Loucy (cell line): ENCODE measurements at regions not wholly inside any gene's neighbourhood (a gene's known extent, or its start where the extent isn't known, plus 50 kb on each side); places are given as distances from the start of the nearest gene placed in this dataset.

Source experiments
- H2AFZ ChIP-seq: fragments of 200-600 bp; sonication (generic); 2 replicates; pipeline ENCODE4 v1.6.0; 2016; ENCODE audit warnings: antibody characterized with exemption, mild to moderate bottlenecking, low read length, moderate library complexity
- H3F3A ChIP-seq: fragments of 200-600 bp; 2 replicates; pipeline ENCODE4 v1.6.0; 2016; ENCODE audit warnings: antibody characterized with exemption, low read depth, mild to moderate bottlenecking
- H3K27me3 ChIP-seq: fragments of 200-600 bp; sonication (generic); 2 replicates; pipeline ENCODE4 v1.6.1; 2014; ENCODE audit warnings: low read length, mild to moderate bottlenecking; ENCODE audit not compliant: insufficient read depth, poor library complexity, severe bottlenecking
- H3K36me3 ChIP-seq: fragments of 200-600 bp; sonication (generic); 2 replicates; pipeline ENCODE4 v1.6.1; 2016; ENCODE audit warnings: low read length; ENCODE audit not compliant: insufficient read depth
- H3K4me1 ChIP-seq: fragments of 200-600 bp; sonication (generic); 2 replicates; pipeline ENCODE4 v1.5.1; 2014; ENCODE audit warnings: low read length, mild to moderate bottlenecking; ENCODE audit not compliant: insufficient read depth, poor library complexity, severe bottlenecking
- H3K4me2 ChIP-seq: fragments of 200-600 bp; sonication (generic); 2 replicates; pipeline ENCODE4 v1.6.0; 2014; ENCODE audit warnings: antibody characterized with exemption, low read length, low read depth, mild to moderate bottlenecking; ENCODE audit not compliant: poor library complexity, severe bottlenecking
- H3K4me3 ChIP-seq: fragments of 200-600 bp; sonication (generic); 2 replicates; pipeline ENCODE4 v1.5.1; 2014; ENCODE audit warnings: low read length, mild to moderate bottlenecking, mixed read lengths; ENCODE audit not compliant: poor library complexity, severe bottlenecking
- H3K79me2 ChIP-seq: fragments of 200-600 bp; sonication (generic); 2 replicates; pipeline ENCODE4 v1.6.1; 2014; ENCODE audit warnings: low read length; ENCODE audit not compliant: insufficient read depth
- H3K9ac ChIP-seq: fragments of 200-600 bp; sonication (generic); 2 replicates; pipeline ENCODE4 v1.6.0; 2014; ENCODE audit warnings: mild to moderate bottlenecking, low read depth, low read length, moderate library complexity; ENCODE audit not compliant: poor library complexity, severe bottlenecking
- H3K9me2 ChIP-seq: fragments of 200-600 bp; sonication (generic); replicated peaks from 2 replicates; pipeline ENCODE4 v1.6.1; 2016; ENCODE audit warnings: low read depth, low read length, mixed read lengths
- H3K9me3 ChIP-seq: fragments of 200-600 bp; sonication (generic); 2 replicates; pipeline ENCODE4 v1.6.1; 2014; ENCODE audit warnings: mild to moderate bottlenecking, antibody characterized with exemption, low read length, low read depth; ENCODE audit not compliant: insufficient read depth
- H4K20me1 ChIP-seq: fragments of 200-600 bp; sonication (generic); 2 replicates; pipeline ENCODE4 v1.6.0; 2014; ENCODE audit warnings: antibody characterized with exemption, low read length, mild to moderate bottlenecking; ENCODE audit not compliant: insufficient read depth, poor library complexity, severe bottlenecking
- CTCF ChIP-seq: fragments of 200-600 bp; sonication (generic); conservative IDR thresholded peaks from 2 replicates; pipeline ENCODE4 v1.5.1; 2014; ENCODE audit warnings: mild to moderate bottlenecking, antibody characterized with exemption, low read length
- EZH2phosphoT487 ChIP-seq: fragments of 200-600 bp; IDR thresholded peaks from 2 replicates; pipeline ENCODE4 v1.6.1; 2018; ENCODE audit warnings: antibody characterized with exemption, mild to moderate bottlenecking, moderate library complexity, borderline replicate concordance

- Histone ChIP-seq H4K20me1 (no peaks in the 10 kb centered on the region), H3K36me3 (no peaks in the 10 kb centered on the region), H3F3A (no peaks in the 10 kb centered on the region), H3K9me2 (no peaks in the 10 kb centered on the region), H2AFZ (no peak overlapping the region), H3K9me3 (no peaks in the 10 kb centered on the region), H3K9ac (no peak overlapping the region), H3K4me2 (no peak overlapping the region), H3K27me3 (no peaks in the 10 kb centered on the region), H3K79me2 (no peaks in the 10 kb centered on the region), H3K4me3 (no peak overlapping the region), H3K4me1 (no peaks in the 10 kb centered on the region)
- TF ChIP-seq CTCF (no peak), EZH2phosphoT487 (no peak)
Measured at GRCh38 chr17:70011750-70012149, 63.3 kb upstream of the KCNJ16 start.

GRCh38 chr17:70013911-70014310 lies 61.1 kb upstream of the KCNJ16 start:
- Histone ChIP-seq H4K20me1 (no peaks in the 10 kb centered on the region), H3K9ac (no peak overlapping the region), H3K36me3 (no peaks in the 10 kb centered on the region), H3K4me1 (no peaks in the 10 kb centered on the region), H3K27me3 (no peaks in the 10 kb centered on the region), H3K9me3 (no peaks in the 10 kb centered on the region), H3K79me2 (no peaks in the 10 kb centered on the region), H3K4me3 (no peak overlapping the region), H2AFZ (no peak overlapping the region), H3K9me2 (no peaks in the 10 kb centered on the region), H3F3A (no peaks in the 10 kb centered on the region), H3K4me2 (no peak overlapping the region)
- TF ChIP-seq EZH2phosphoT487: no peak
- TF ChIP-seq CTCF: no peak

- Histone ChIP-seq H4K20me1 (no peaks in the 10 kb centered on the region), H3K79me2 (no peaks in the 10 kb centered on the region), H3K9ac (no peak overlapping the region), H3K36me3 (no peaks in the 10 kb centered on the region), H3K9me2 (no peaks in the 10 kb centered on the region), H3F3A (no peaks in the 10 kb centered on the region), H3K4me3 (no peak overlapping the region), H2AFZ (no peak overlapping the region), H3K4me2 (no peak overlapping the region), H3K9me3 (no peaks in the 10 kb centered on the region), H3K4me1 (no peaks in the 10 kb centered on the region), H3K27me3 (no peaks in the 10 kb centered on the region)
- TF ChIP-seq EZH2phosphoT487: no peak
Measured at GRCh38 chr17:70017112-70017511, 57.9 kb upstream of the KCNJ16 start.

GRCh38 chr17:70017941-70018340 lies 57.1 kb upstream of the KCNJ16 start:
- Histone ChIP-seq H3K36me3 (no peaks in the 10 kb centered on the region), H3K9me3 (no peaks in the 10 kb centered on the region), H3K27me3 (no peaks in the 10 kb centered on the region), H3F3A (no peaks in the 10 kb centered on the region), H3K4me1 (no peaks in the 10 kb centered on the region), H2AFZ (no peak overlapping the region), H3K9me2 (no peaks in the 10 kb centered on the region), H4K20me1 (no peaks in the 10 kb centered on the region), H3K4me3 (no peak overlapping the region), H3K79me2 (no peaks in the 10 kb centered on the region), H3K4me2 (no peak overlapping the region), H3K9ac (no peak overlapping the region)
- TF ChIP-seq CTCF (no peak), EZH2phosphoT487 (no peak)
